Panc1 (cell line): ENCODE measurements at regions not wholly inside any gene's neighbourhood (a gene's known extent, or its start where the extent isn't known, plus 50 kb on each side); places are given as distances from the start of the nearest gene placed in this dataset.

Experiments
- ATAC-seq: fragments of 200-7000 bp; cut with Tn5 transposase; 2 replicates; pipeline ENCODE4 v1.9.1; 2020; ENCODE audit warnings: mild to moderate bottlenecking, moderate library complexity
- BruUV-seq: library from RNA; stranded (reverse); fragments of 400-500 nt; replicated peaks from 2 replicates; lab custom pipeline; 2021; lab: Mats Ljungman, UMichigan
- CTCF ChIA-PET: fragments of 300-600 bp; sonication (Branson Sonifier 250); formaldehyde crosslinking; loops from one replicate; lab custom pipeline; 2022; ENCODE audit warnings: antibody characterized with exemption; lab: Charles Lee
- POLR2A ChIA-PET: fragments of 300-600 bp; sonication (Branson Sonifier 250); formaldehyde crosslinking; loops from one replicate; lab custom pipeline; 2022; ENCODE audit warnings: antibody characterized with exemption; lab: Charles Lee
- DNase-seq: peaks from one replicate; pipeline ENCODE4 v3.0.0-alpha.2; 2010; ENCODE audit warnings: low read depth, low spot score
- H3K27ac ChIP-seq: 2 replicates; pipeline ENCODE4 v1.5.1; 2011; ENCODE audit warnings: mild to moderate bottlenecking, low read length, inconsistent platforms
- H3K27me3 ChIP-seq: fragments of 200-500 bp; sonication (Bioruptor generic); 2 replicates; pipeline ENCODE4 v1.6.0; 2014; ENCODE audit warnings: low read length, inconsistent platforms; ENCODE audit not compliant: control insufficient read depth, insufficient read depth
- H3K36me3 ChIP-seq: fragments of 200-500 bp; sonication (Bioruptor generic); 2 replicates; pipeline ENCODE4 v1.5.1; 2014; ENCODE audit warnings: inconsistent platforms, mild to moderate bottlenecking, low read length, moderate library complexity; ENCODE audit not compliant: control insufficient read depth, insufficient read depth
- H3K4me1 ChIP-seq: 2 replicates; pipeline ENCODE4 v1.5.1; 2011; ENCODE audit warnings: inconsistent platforms, mild to moderate bottlenecking, low read length, moderate library complexity; ENCODE audit not compliant: control insufficient read depth, insufficient read depth
- H3K4me3 ChIP-seq, 2 experiments: 2 replicates each; pipeline ENCODE4 v1.5.1; 2011 to 2012; ENCODE audit warnings: low read depth in 2 of 2, low read length in 2 of 2, mild to moderate bottlenecking in 2 of 2, inconsistent platforms in 1 of 2, moderate library complexity in 1 of 2
- H3K9me3 ChIP-seq: fragments of 200-500 bp; sonication (Bioruptor generic); 2 replicates; pipeline ENCODE4 v1.5.1; 2014; ENCODE audit warnings: low read depth, mild to moderate bottlenecking, inconsistent platforms, low read length, moderate library complexity; ENCODE audit not compliant: control insufficient read depth, insufficient read depth
- CTCF ChIP-seq: fragments of 450-650 bp; IDR thresholded peaks from 2 replicates; pipeline ENCODE4 v1.5.1; 2017; ENCODE audit warnings: mild to moderate bottlenecking
- POLR2AphosphoS5 ChIP-seq: IDR thresholded peaks from 2 replicates; pipeline ENCODE4 v1.6.1; 2012; ENCODE audit warnings: mild to moderate bottlenecking, low read depth, low read length, moderate library complexity
- REST ChIP-seq, 2 experiments: IDR thresholded peaks; 2 replicates each; pipeline ENCODE4 v1.6.1; 2011 to 2012; ENCODE audit warnings: low read depth in 2 of 2, control low read depth in 1 of 2, low read length in 1 of 2, mild to moderate bottlenecking in 1 of 2, moderate library complexity in 1 of 2; ENCODE audit not compliant: insufficient read depth in 1 of 2
- SIN3A ChIP-seq: IDR thresholded peaks from 2 replicates; pipeline ENCODE4 v1.6.1; 2012; ENCODE audit warnings: low read depth, mild to moderate bottlenecking, low read length, moderate library complexity, borderline replicate concordance; ENCODE audit not compliant: insufficient read depth
- TCF7L2 ChIP-seq: IDR thresholded peaks from 2 replicates; pipeline ENCODE4 v1.6.1; 2011; ENCODE audit warnings: mild to moderate bottlenecking, low read depth, low read length, inconsistent platforms
- in situ Hi-C: cut with HindIII; loops from 2 replicates; pipeline ENCODE4 v1.10.0; 2016; ENCODE audit warnings: low sequenced_read_pairs, low pct_unique_long_range_greater_than_20kb
- intact Hi-C: fragments of 100-400 bp; cut with micrococcal nuclease; formaldehyde crosslinking; loops from one replicate; pipeline ENCODE4 v1.10.0; 2022; ENCODE audit not compliant: unreplicated experiment

DNA sequence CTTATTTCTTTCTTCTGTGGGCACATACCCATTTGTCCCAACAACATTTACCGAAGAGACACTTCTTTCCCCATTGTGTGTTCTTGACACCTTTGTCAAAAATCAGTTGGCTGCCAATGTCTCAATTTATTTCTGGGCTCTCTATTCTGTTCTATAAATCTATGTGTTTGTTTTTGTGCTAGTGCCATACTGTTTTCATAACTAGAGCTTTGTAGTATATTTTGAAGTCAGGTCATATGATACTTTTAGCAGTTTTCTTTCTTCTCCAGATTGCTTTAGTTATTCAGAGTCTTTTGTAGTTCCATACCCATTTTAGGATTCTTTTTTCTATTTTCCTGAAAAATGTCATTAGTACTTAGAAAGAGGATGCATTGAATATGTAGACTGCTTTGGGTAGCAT is 1276.3 kb downstream of the SLITRK1 start:
- no peak for TF ChIP-seq TCF7L2
- TF ChIP-seq POLR2AphosphoS5 = no peak
- no peak for TF ChIP-seq SIN3A
- no peak for TF ChIP-seq REST (IDR thresholded peaks at IDR 0.05; ENCODE audit: insufficient read depth in 1 of 2, low read depth in 2 of 2, low read length in 1 of 2)
- TF ChIP-seq CTCF = no peak
- H3K4me1 ChIP-seq = no peaks in the 10 kb centered on the region
- H3K36me3 ChIP-seq = no peaks in the 10 kb centered on the region
- no peak overlapping the region for H3K4me3 ChIP-seq
- H3K27me3 ChIP-seq = no peaks in the 10 kb centered on the region
- CTCF ChIA-PET = no interaction called here
- no TSS peak for BruUV-seq
- intact Hi-C loops = no loop called here
- POLR2A ChIA-PET = no interaction called here
- no peak for ATAC-seq
- peaks cover 3% of the 10 kb centered on the region; the same call in 1 of the 2 replicates for H3K9me3 ChIP-seq
- no peak for DNase-seq
- in situ Hi-C loops = no loop called here
- H3K27ac ChIP-seq = no peak overlapping the region

GRCh38 chr13:82597747-82598146 is 1284.5 kb downstream of the SLITRK1 start:
- no TSS peak for BruUV-seq
- intact Hi-C loops (no loop called here), in situ Hi-C loops (no loop called here)
- ATAC-seq = no peak
- TF ChIP-seq TCF7L2 = no peak
- TF ChIP-seq POLR2AphosphoS5 = no peak
- ChIA-PET POLR2A (no interaction called here), CTCF (no interaction called here)
- no peak for DNase-seq
- Histone ChIP-seq H3K9me3 (no peaks in the 10 kb centered on the region), H3K27ac (no peak overlapping the region), H3K4me1 (no peaks in the 10 kb centered on the region), H3K27me3 (no peaks in the 10 kb centered on the region), H3K36me3 (no peaks in the 10 kb centered on the region), H3K4me3 (no peak overlapping the region)

GRCh38 chr13:82593239-82593638 is 1289.0 kb downstream of the SLITRK1 start:
- ATAC-seq (no peak), DNase-seq (no peak)
- Histone ChIP-seq H3K36me3 (no peaks in the 10 kb centered on the region), H3K27me3 (no peaks in the 10 kb centered on the region), H3K27ac (no peak overlapping the region), H3K4me1 (no peaks in the 10 kb centered on the region), H3K9me3 (no peaks in the 10 kb centered on the region), H3K4me3 (no peak overlapping the region)
- intact Hi-C loops = no loop called here
- in situ Hi-C loops = no loop called here
- CTCF ChIA-PET = no interaction called here
- BruUV-seq = no TSS peak
- POLR2A ChIA-PET = no interaction called here
- TF ChIP-seq TCF7L2 (no peak), CTCF (no peak), POLR2AphosphoS5 (no peak), SIN3A (no peak), REST (IDR thresholded peaks at IDR 0.05; ENCODE audit: insufficient read depth in 1 of 2, low read depth in 2 of 2, low read length in 1 of 2) (no peak)
